Colonic mucosa (tissue), 4 donors: ENCODE measurements at regions not wholly inside any gene's neighbourhood (a gene's known extent, or its start where the extent isn't known, plus 50 kb on each side); places are given as distances from the start of the nearest gene placed in this dataset.

Experiments
- DNase-seq: peaks from one replicate; pipeline ENCODE4 v3.0.0-alpha.2; 2020
- H3K27ac ChIP-seq: fragments of 200-600 bp; one replicate; pipeline ENCODE4 v1.8.0; 2021
- H3K27me3 ChIP-seq: fragments of 200-600 bp; one replicate; pipeline ENCODE4 v1.8.0; 2021
- H3K36me3 ChIP-seq: fragments of 200-600 bp; one replicate; pipeline ENCODE4 v1.8.0; 2021
- H3K4me1 ChIP-seq: fragments of 200-600 bp; one replicate; pipeline ENCODE4 v1.8.0; 2021; ENCODE audit warnings: mild to moderate bottlenecking
- H3K4me3 ChIP-seq: fragments of 200-600 bp; one replicate; pipeline ENCODE4 v1.8.0; 2021
- H3K9ac ChIP-seq, 2 donors: one replicate each; pipeline ENCODE4 v1.7.0; 2013; ENCODE audit warnings: control low read depth in 2 of 2, low read depth in 2 of 2, low read length in 2 of 2
- H3K9me3 ChIP-seq: fragments of 200-600 bp; one replicate; pipeline ENCODE4 v1.8.0; 2021
- CTCF ChIP-seq: fragments of 200-600 bp; IDR thresholded peaks from one replicate; pipeline ENCODE4 v1.8.0; 2022; ENCODE audit warnings: antibody characterized with exemption, mild to moderate bottlenecking
- intact Hi-C: fragments of 100-400 bp; cut with DNase I; formaldehyde crosslinking; loops from one replicate; pipeline ENCODE4 v1.14.1; 2022
- donor health status: healthy.
- donor health status: DM: no; HTN: no; CAD: no.
- donor health status: DM: no; HTN: no; CAD: no.

- intact Hi-C loops = no loop called here
Observed at GRCh38 chr3:10741891-10742671, 73.9 kb upstream of the SLC6A11 start.

GRCh38 chr3:10743366-10744097 lies 72.5 kb upstream of the SLC6A11 start:
- H3K36me3 ChIP-seq = no peaks in the 10 kb centered on the region
- H3K27ac ChIP-seq = no peak overlapping the region
- H3K9me3 ChIP-seq = no peaks in the 10 kb centered on the region
- H3K4me3 ChIP-seq = no peak overlapping the region
- no peaks in the 10 kb centered on the region for H3K27me3 ChIP-seq
- H3K9ac ChIP-seq = no peak overlapping the region
- TF ChIP-seq CTCF = no peak
- H3K4me1 ChIP-seq = no peaks in the 10 kb centered on the region
- DNase-seq = no peak
- intact Hi-C loops = no loop called here

More at GRCh38 chr3:10741891-10742671, 73.9 kb upstream of the SLC6A11 start:
- no peak overlapping the region for H3K9ac ChIP-seq
- H3K27me3 ChIP-seq = no peaks in the 10 kb centered on the region
- H3K4me1 ChIP-seq = no peaks in the 10 kb centered on the region
- no peak overlapping the region for H3K4me3 ChIP-seq
- no peaks in the 10 kb centered on the region for H3K36me3 ChIP-seq
- DNase-seq = no peak
- H3K27ac ChIP-seq = no peak overlapping the region
- TF ChIP-seq CTCF = no peak
- H3K9me3 ChIP-seq = no peaks in the 10 kb centered on the region

- no peaks in the 10 kb centered on the region for H3K36me3 ChIP-seq
- no peak overlapping the region for H3K9ac ChIP-seq
- no peaks in the 10 kb centered on the region for H3K4me1 ChIP-seq
- no peaks in the 10 kb centered on the region for H3K9me3 ChIP-seq
- no peak for DNase-seq
- H3K27ac ChIP-seq = no peak overlapping the region
- intact Hi-C loops = no loop called here
- TF ChIP-seq CTCF = no peak
- no peaks in the 10 kb centered on the region for H3K27me3 ChIP-seq
- H3K4me3 ChIP-seq = no peak overlapping the region
Observed at GRCh38 chr3:10744098-10744465, 71.9 kb upstream of the SLC6A11 start.

GRCh38 chr3:10745392-10745791 lies 70.6 kb upstream of the SLC6A11 start:
- Histone ChIP-seq H3K36me3 (no peaks in the 10 kb centered on the region), H3K4me3 (no peak overlapping the region), H3K27me3 (no peaks in the 10 kb centered on the region), H3K9me3 (no peaks in the 10 kb centered on the region), H3K9ac (no peak overlapping the region), H3K4me1 (no peaks in the 10 kb centered on the region), H3K27ac (no peak overlapping the region)
- intact Hi-C loops = no loop called here
- DNase-seq = no peak
- TF ChIP-seq CTCF = no peak

GRCh38 chr3:10746001-10746400 lies 70.0 kb upstream of the SLC6A11 start:
- TF ChIP-seq CTCF = no peak
- intact Hi-C loops = no loop called here
- Histone ChIP-seq H3K4me3 (no peak overlapping the region), H3K9me3 (no peaks in the 10 kb centered on the region), H3K4me1 (no peaks in the 10 kb centered on the region), H3K27ac (no peak overlapping the region), H3K36me3 (no peaks in the 10 kb centered on the region), H3K9ac (no peak overlapping the region), H3K27me3 (no peaks in the 10 kb centered on the region)
- DNase-seq = no peak
